K562 (cell line): ENCODE measurements at regions not wholly inside any gene's neighbourhood (a gene's known extent, or its start where the extent isn't known, plus 50 kb on each side); places are given as distances from the start of the nearest gene placed in this dataset.
A peak's percentile ranks its signal among the peaks of the same experiment; 100 is the strongest.

Experiments
- AFF4 ChIP-seq: sonication (generic); formaldehyde crosslinking; IDR thresholded peaks from 2 replicates; pipeline ENCODE4 v1.8.0; 2023; ENCODE audit warnings: mild to moderate bottlenecking, missing genetic modification reagents
- BHLHE40 ChIP-seq: IDR thresholded peaks from 2 replicates; pipeline ENCODE4 v1.6.1; 2011; ENCODE audit warnings: low read length, improper control_type of control experiment
- CBX3 ChIP-seq, 2 experiments: IDR thresholded peaks; 1 replicate in 1 of 2; 2 replicates in 1 of 2; pipeline ENCODE4 v1.6.1; 2012; ENCODE audit warnings: inconsistent platforms in 2 of 2, low read length in 2 of 2, borderline replicate concordance in 1 of 2, control low read depth in 1 of 2
- CEBPG ChIP-seq, 3 experiments: fragments of 200-800 bp in 1 of 3; sonication (Bioruptor generic) in 1 of 3; sonication (generic) in 1 of 3; formaldehyde crosslinking in 1 of 3; IDR thresholded peaks in 2 of 3; conservative IDR thresholded peaks in 1 of 3; 2 replicates each; pipeline versions ENCODE4 v1.6.1 to v1.8.0; 2016 to 2022; ENCODE audit warnings: missing compliant biosample characterization in 2 of 3, missing genetic modification characterization in 2 of 3, mild to moderate bottlenecking in 1 of 3, missing genetic modification reagents in 1 of 3
- ELF2 ChIP-seq: fragments of 250-450 bp; sonication (Bioruptor Pico); IDR thresholded peaks from 2 replicates; pipeline ENCODE4 v1.5.0; 2021; ENCODE audit warnings: mild to moderate bottlenecking
- HDAC6 ChIP-seq: IDR thresholded peaks from 2 replicates; pipeline ENCODE4 v1.6.1; 2012; ENCODE audit warnings: low read depth, mild to moderate bottlenecking, control low read depth, inconsistent platforms, low read length, moderate library complexity
- HMBOX1 ChIP-seq: sonication (generic); IDR thresholded peaks from 2 replicates; pipeline ENCODE4 v1.6.1; 2016
- HNRNPL ChIP-seq: fragments of 200-400 bp; formaldehyde crosslinking; IDR thresholded peaks from 2 replicates; pipeline ENCODE4 v1.6.1; 2017; ENCODE audit warnings: low read depth, mild to moderate bottlenecking, low read length
- L3MBTL2 ChIP-seq: fragments of 450-650 bp; IDR thresholded peaks from 2 replicates; pipeline ENCODE4 v1.6.1; 2016; ENCODE audit warnings: mild to moderate bottlenecking, moderate library complexity
- MCM2 ChIP-seq: fragments of 450-650 bp; IDR thresholded peaks from 2 replicates; pipeline ENCODE4 v1.6.1; 2017; ENCODE audit warnings: low read depth, mild to moderate bottlenecking
- SRF ChIP-seq, 2 experiments: fragments of 250-450, 450-650 bp in 1 of 2; sonication (Bioruptor Pico) in 1 of 2; sonication (generic) in 1 of 2; formaldehyde crosslinking; IDR thresholded peaks; 2 replicates each; pipeline versions ENCODE4 v1.5.0 to v1.5.1; 2020 to 2022; ENCODE audit warnings: mild to moderate bottlenecking in 1 of 2, missing genetic modification reagents in 1 of 2
- TFAP4 ChIP-seq: sonication (generic); formaldehyde crosslinking; IDR thresholded peaks from 2 replicates; pipeline ENCODE4 v1.8.0; 2022; ENCODE audit warnings: missing genetic modification reagents, mild to moderate bottlenecking, moderate library complexity, borderline replicate concordance
- UBTF ChIP-seq, 2 experiments: IDR thresholded peaks; 2 replicates each; pipeline ENCODE4 v1.6.1; 2012; ENCODE audit warnings: improper control_type of control experiment in 2 of 2, low read depth in 2 of 2, low read length in 2 of 2, borderline replicate concordance in 1 of 2
- ZBTB12 ChIP-seq: fragments of 250-450 bp; sonication (Bioruptor Pico); IDR thresholded peaks from 2 replicates; pipeline ENCODE4 v1.4.0; 2020
- ZFX ChIP-seq: sonication (generic); formaldehyde crosslinking; IDR thresholded peaks from 2 replicates; pipeline ENCODE4 v1.8.0; 2022; ENCODE audit warnings: mild to moderate bottlenecking, missing genetic modification reagents, moderate library complexity
- ZKSCAN1 ChIP-seq: fragments of 150-350 bp; IDR thresholded peaks from 2 replicates; pipeline ENCODE4 v1.6.1; 2016; ENCODE audit warnings: low read depth, low read length
- ZNF174 ChIP-seq: fragments of 250-450 bp; sonication (Bioruptor Pico); IDR thresholded peaks from 2 replicates; pipeline ENCODE4 v1.4.0; 2020; ENCODE audit warnings: mild to moderate bottlenecking
- ZNF507 ChIP-seq: conservative IDR thresholded peaks from 2 replicates; pipeline ENCODE4 v1.6.1; 2017; ENCODE audit warnings: missing genetic modification characterization, missing compliant biosample characterization

GRCh38 chr2:38508311-38509039, 94.3 kb downstream of the HNRNPLL start (continued):
- peak; percentile 50; the same call in 1 of the 2 replicates for TF ChIP-seq CEBPG (CRISPR knock-in tag; IDR thresholded peaks at IDR 0.05)
- TF ChIP-seq CEBPG (tag; conservative IDR thresholded peaks at IDR 0.05 in 1 of 2, IDR thresholded peaks at IDR 0.05 in 1 of 2), result no peak
- TF ChIP-seq UBTF (IDR thresholded peaks at IDR 0.05; ENCODE audit: borderline replicate concordance in 1 of 2, low read depth in 2 of 2, low read length in 2 of 2), result no peak
- TF ChIP-seq ELF2 (CRISPR knock-in tag), result no peak
- TF ChIP-seq HDAC6, result no peak
- no peak for TF ChIP-seq ZKSCAN1
- TF ChIP-seq BHLHE40, result peak; percentile 61
- TF ChIP-seq ZFX (CRISPR knock-in tag), result peak; percentile 29; the same call in 1 of the 2 replicates
- TF ChIP-seq AFF4, result no peak
- peak; percentile 53; the same call in 1 of the 2 replicates for TF ChIP-seq TFAP4 (CRISPR knock-in tag)
- peak in 1 of 2 experiments; percentile 61; a peak in 1 of 3 replicates for TF ChIP-seq CBX3 (IDR thresholded peaks at IDR 0.05; ENCODE audit: borderline replicate concordance in 1 of 2, low read length in 2 of 2)
- TF ChIP-seq ZBTB12 (CRISPR knock-in tag), result no peak
- TF ChIP-seq HNRNPL, result no peak
- peak; percentile 96 for TF ChIP-seq L3MBTL2
- peak in 1 of 2 experiments; percentile 28; a peak in 1 of 4 replicates for TF ChIP-seq SRF (CRISPR knock-in tag; IDR thresholded peaks at IDR 0.05)
- no peak for TF ChIP-seq ZNF174
- peak; percentile 93 for TF ChIP-seq HMBOX1
- no peak for TF ChIP-seq MCM2
- no peak for TF ChIP-seq ZNF507
